ENCODE measurements at regions not wholly inside any gene's neighbourhood (a gene's known extent, or its start where the extent isn't known, plus 50 kb on each side); places are given as distances from the start of the nearest gene placed in this dataset.

GRCh38 chr6:165800337-165800736 lies 137.3 kb upstream of the PDE10A start:
- no peaks in the 10 kb centered on the region for H3K36me3 Mint-ChIP-seq (ENCODE audit: low read depth)
- no peak overlapping the region for H3K4me3 Mint-ChIP-seq
- no peak for DNase-seq
- ChIA-PET CTCF (no interaction called here), POLR2A (no interaction called here)
- peaks cover 12% of the 10 kb centered on the region for H3K27me3 Mint-ChIP-seq
- H3K9me3 Mint-ChIP-seq = peaks cover 3% of the 10 kb centered on the region
- H3K27ac Mint-ChIP-seq = no peak overlapping the region
- H3K4me1 Mint-ChIP-seq = no peaks in the 10 kb centered on the region

GRCh38 chr6:165799391-165800153 lies 136.5 kb upstream of the PDE10A start:
- POLR2A ChIA-PET = no interaction called here
- H3K27ac Mint-ChIP-seq = no peak overlapping the region
- no peaks in the 10 kb centered on the region for H3K4me1 Mint-ChIP-seq
- H3K27me3 Mint-ChIP-seq = peaks cover 12% of the 10 kb centered on the region
- CTCF ChIA-PET = interaction anchor here (0.6 kb wide), 1 partner anchor 82 kb away, joined by 3 read pairs; no protein-coding TSS in a partner anchor
- H3K4me3 Mint-ChIP-seq = no peak overlapping the region
- no peak for DNase-seq
- H3K9me3 Mint-ChIP-seq = peaks cover 3% of the 10 kb centered on the region
- no peaks in the 10 kb centered on the region for H3K36me3 Mint-ChIP-seq (ENCODE audit: low read depth)

GRCh38 chr6:165798991-165799390 lies 135.9 kb upstream of the PDE10A start:
- H3K27me3 Mint-ChIP-seq = peaks cover 7% of the 10 kb centered on the region
- CTCF ChIA-PET = interaction anchor here (0.6 kb wide), 1 partner anchor 82 kb away, joined by 3 read pairs; no protein-coding TSS in a partner anchor

GRCh38 chr6:165794179-165794601 lies 131.1 kb upstream of the PDE10A start:
- Mint-ChIP-seq H3K4me3 (no peak overlapping the region), H3K27me3 (peaks cover 2% of the 10 kb centered on the region), H3K36me3 (ENCODE audit: low read depth) (no peaks in the 10 kb centered on the region), H3K27ac (no peak overlapping the region), H3K9me3 (no peaks in the 10 kb centered on the region), H3K4me1 (no peaks in the 10 kb centered on the region)
- POLR2A ChIA-PET = no interaction called here
- no peak for DNase-seq
- CTCF ChIA-PET = no interaction called here

More at GRCh38 chr6:165798991-165799390, 135.9 kb upstream of the PDE10A start:
- Mint-ChIP-seq H3K27ac (no peak overlapping the region), H3K4me3 (no peak overlapping the region), H3K36me3 (ENCODE audit: low read depth) (no peaks in the 10 kb centered on the region), H3K4me1 (no peaks in the 10 kb centered on the region), H3K9me3 (no peaks in the 10 kb centered on the region)
- POLR2A ChIA-PET = no interaction called here
- no peak for DNase-seq

- H3K36me3 Mint-ChIP-seq (ENCODE audit: low read depth) = no peaks in the 10 kb centered on the region
- H3K27me3 Mint-ChIP-seq = peaks cover 2% of the 10 kb centered on the region
- POLR2A ChIA-PET = no interaction called here
- no peak for DNase-seq
- no peaks in the 10 kb centered on the region for H3K4me1 Mint-ChIP-seq
- H3K27ac Mint-ChIP-seq = no peak overlapping the region
- H3K9me3 Mint-ChIP-seq = no peaks in the 10 kb centered on the region
- CTCF ChIA-PET = no interaction called here
- H3K4me3 Mint-ChIP-seq = no peak overlapping the region
Observed at GRCh38 chr6:165793287-165793825, 130.3 kb upstream of the PDE10A start.

GRCh38 chr6:165791876-165792437 lies 128.9 kb upstream of the PDE10A start:
- POLR2A ChIA-PET = no interaction called here
- H3K4me1 Mint-ChIP-seq = no peaks in the 10 kb centered on the region

GRCh38 chr6:165791306-165791705 lies 128.3 kb upstream of the PDE10A start:
- ChIA-PET POLR2A (no interaction called here), CTCF (interaction anchor here (0.5 kb wide), 1 partner anchor 841 kb away, joined by 3 read pairs; no protein-coding TSS in a partner anchor)
- Mint-ChIP-seq H3K27me3 (peaks cover 2% of the 10 kb centered on the region), H3K27ac (no peak overlapping the region), H3K36me3 (ENCODE audit: low read depth) (no peaks in the 10 kb centered on the region), H3K9me3 (no peaks in the 10 kb centered on the region), H3K4me1 (no peaks in the 10 kb centered on the region), H3K4me3 (no peak overlapping the region)
- DNase-seq = no peak

More at GRCh38 chr6:165791876-165792437, 128.9 kb upstream of the PDE10A start:
- Mint-ChIP-seq H3K36me3 (ENCODE audit: low read depth) (no peaks in the 10 kb centered on the region), H3K27me3 (peaks cover 2% of the 10 kb centered on the region), H3K9me3 (no peaks in the 10 kb centered on the region), H3K27ac (no peak overlapping the region), H3K4me3 (no peak overlapping the region)
- CTCF ChIA-PET = no interaction called here
- no peak for DNase-seq

GRCh38 chr6:165782812-165783211 lies 119.8 kb upstream of the PDE10A start:
- CTCF ChIA-PET = no interaction called here
- no peak for DNase-seq
- no peaks in the 10 kb centered on the region for H3K4me1 Mint-ChIP-seq
- no peaks in the 10 kb centered on the region for H3K9me3 Mint-ChIP-seq
- POLR2A ChIA-PET = no interaction called here
- no peaks in the 10 kb centered on the region for H3K36me3 Mint-ChIP-seq (ENCODE audit: low read depth)
- no peak overlapping the region for H3K4me3 Mint-ChIP-seq
- H3K27ac Mint-ChIP-seq = no peak overlapping the region
- H3K27me3 Mint-ChIP-seq = no peaks in the 10 kb centered on the region

- Mint-ChIP-seq H3K9me3 (no peaks in the 10 kb centered on the region), H3K36me3 (ENCODE audit: low read depth) (no peaks in the 10 kb centered on the region), H3K4me3 (no peak overlapping the region), H3K27ac (no peak overlapping the region), H3K27me3 (no peaks in the 10 kb centered on the region), H3K4me1 (no peaks in the 10 kb centered on the region)
- CTCF ChIA-PET = no interaction called here
- DNase-seq = no peak
- POLR2A ChIA-PET = no interaction called here
Observed at GRCh38 chr6:165782134-165782533, 119.1 kb upstream of the PDE10A start.

GRCh38 chr6:165777680-165778079 lies 114.6 kb upstream of the PDE10A start:
- no peak overlapping the region for H3K27ac Mint-ChIP-seq
- no peaks in the 10 kb centered on the region for H3K4me1 Mint-ChIP-seq
- no peak overlapping the region for H3K4me3 Mint-ChIP-seq
- CTCF ChIA-PET = no interaction called here
- no peaks in the 10 kb centered on the region for H3K36me3 Mint-ChIP-seq (ENCODE audit: low read depth)
- peaks cover 12% of the 10 kb centered on the region for H3K27me3 Mint-ChIP-seq
- POLR2A ChIA-PET = no interaction called here
- no peaks in the 10 kb centered on the region for H3K9me3 Mint-ChIP-seq
- DNase-seq = no peak

GRCh38 chr6:165776691-165777090 lies 113.7 kb upstream of the PDE10A start:
- DNase-seq = no peak
- no peak overlapping the region for H3K4me3 Mint-ChIP-seq
- H3K27me3 Mint-ChIP-seq = peaks cover 12% of the 10 kb centered on the region
- no peaks in the 10 kb centered on the region for H3K4me1 Mint-ChIP-seq
- no peaks in the 10 kb centered on the region for H3K9me3 Mint-ChIP-seq
- H3K36me3 Mint-ChIP-seq (ENCODE audit: low read depth) = no peaks in the 10 kb centered on the region
- ChIA-PET CTCF (no interaction called here), POLR2A (no interaction called here)
- H3K27ac Mint-ChIP-seq = no peak overlapping the region

GRCh38 chr6:165775721-165776120 lies 112.7 kb upstream of the PDE10A start:
- no peaks in the 10 kb centered on the region for H3K36me3 Mint-ChIP-seq (ENCODE audit: low read depth)
- H3K27ac Mint-ChIP-seq = no peak overlapping the region
- DNase-seq = no peak
- no peak overlapping the region for H3K4me3 Mint-ChIP-seq
- H3K4me1 Mint-ChIP-seq = no peaks in the 10 kb centered on the region
- peaks cover 12% of the 10 kb centered on the region for H3K27me3 Mint-ChIP-seq
- CTCF ChIA-PET = no interaction called here
- no peaks in the 10 kb centered on the region for H3K9me3 Mint-ChIP-seq
- POLR2A ChIA-PET = no interaction called here

- Mint-ChIP-seq H3K27ac (no peak overlapping the region), H3K9me3 (no peaks in the 10 kb centered on the region), H3K36me3 (ENCODE audit: low read depth) (no peaks in the 10 kb centered on the region), H3K27me3 (peaks cover 12% of the 10 kb centered on the region), H3K4me3 (no peak overlapping the region), H3K4me1 (no peaks in the 10 kb centered on the region)
- no peak for DNase-seq
- POLR2A ChIA-PET = no interaction called here
- CTCF ChIA-PET = no interaction called here
Observed at GRCh38 chr6:165774903-165775601, 112.0 kb upstream of the PDE10A start.

All from activated CD4-positive, alpha-beta T cell treated with anti-CD3 and anti-CD28 coated beads, Interleukin-2, amount 10 ng/mL, durations not matched to agents 7 days and 5 days (primary cell).